Thoracic aorta (tissue), 2 donors: ENCODE measurements at regions not wholly inside any gene's neighbourhood (a gene's known extent, or its start where the extent isn't known, plus 50 kb on each side); places are given as distances from the start of the nearest gene placed in this dataset.
"Not testable (repeated sequence)": the region's sequence is repeated elsewhere in the genome, so short reads cannot be mapped to it uniquely, and the experiment has no call there.

ENCODE experiments used
- ATAC-seq: fragments of 150-250 bp; one replicate; pipeline ENCODE4 v1.8.0; 2017; ENCODE audit warnings: low read depth; ENCODE audit not compliant: insufficient number of reproducible peaks, low FRiP score
- DNase-seq: peaks from one replicate; pipeline ENCODE4 v3.0.0-alpha.2; 2020; ENCODE audit warnings: low spot score
- H3K27ac ChIP-seq, 2 donors: fragments of 200-600 bp; sonication (generic); 1 replicate in 1 of 2; 2 replicates in 1 of 2; pipeline ENCODE4 v1.5.1; 2016; ENCODE audit warnings: mild to moderate bottlenecking in 2 of 2, moderate library complexity in 2 of 2
- H3K27me3 ChIP-seq: fragments of 200-600 bp; sonication (generic); replicated peaks from 2 replicates; pipeline ENCODE4 v1.6.0; 2016; ENCODE audit warnings: mild to moderate bottlenecking; ENCODE audit not compliant: insufficient read depth
- H3K36me3 ChIP-seq: fragments of 200-600 bp; sonication (generic); one replicate; pipeline ENCODE4 v1.5.1; 2016
- H3K4me1 ChIP-seq, 2 donors: fragments of 200-600 bp; sonication (generic); 1 replicate in 1 of 2; 2 replicates in 1 of 2; pipeline versions ENCODE4 v1.5.1 to v1.6.0; 2016; ENCODE audit warnings: low read depth in 2 of 2, mild to moderate bottlenecking in 1 of 2; ENCODE audit not compliant: control insufficient read depth in 1 of 2
- H3K4me3 ChIP-seq: fragments of 200-600 bp; sonication (generic); 2 replicates; pipeline ENCODE4 v1.5.1; 2016; ENCODE audit warnings: mild to moderate bottlenecking
- H3K9me3 ChIP-seq: fragments of 200-600 bp; sonication (generic); 2 replicates; pipeline ENCODE4 v1.5.1; 2016
- TF ChIP-seq, protein P1 (sequence below): fragments of 200-600 bp; sonication (generic); IDR thresholded peaks from one replicate; pipeline ENCODE4 v1.5.1; 2019; ENCODE audit warnings: antibody characterized with exemption

DNA sequence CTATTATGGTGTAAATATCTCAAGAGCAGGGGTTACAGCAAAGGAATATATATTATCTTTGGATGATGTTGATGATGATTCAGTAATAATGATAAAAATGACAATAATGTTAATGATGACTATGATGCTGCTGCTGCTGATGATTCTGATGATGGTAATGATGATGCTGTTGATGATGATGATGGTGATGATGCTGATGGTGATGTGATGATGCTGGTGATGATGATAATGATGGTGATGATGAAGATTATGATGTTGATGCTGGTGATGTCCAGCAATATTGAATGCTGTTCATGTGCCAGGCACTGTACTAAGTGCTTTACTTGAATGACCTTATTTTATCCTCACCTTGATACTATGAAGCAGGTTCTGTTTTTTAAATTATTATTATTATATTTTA is 226.0 kb upstream of the ANKH start:
- ATAC-seq (no peak), DNase-seq (no peak)
- no peak overlapping the region for H3K27ac ChIP-seq
- H3K36me3 ChIP-seq: no peaks in the 10 kb centered on the region
- no peaks in the 10 kb centered on the region for H3K4me1 ChIP-seq
- H3K27me3 ChIP-seq: no peaks in the 10 kb centered on the region
- H3K4me3 ChIP-seq: no peak overlapping the region
- TF ChIP-seq, protein P1, sequence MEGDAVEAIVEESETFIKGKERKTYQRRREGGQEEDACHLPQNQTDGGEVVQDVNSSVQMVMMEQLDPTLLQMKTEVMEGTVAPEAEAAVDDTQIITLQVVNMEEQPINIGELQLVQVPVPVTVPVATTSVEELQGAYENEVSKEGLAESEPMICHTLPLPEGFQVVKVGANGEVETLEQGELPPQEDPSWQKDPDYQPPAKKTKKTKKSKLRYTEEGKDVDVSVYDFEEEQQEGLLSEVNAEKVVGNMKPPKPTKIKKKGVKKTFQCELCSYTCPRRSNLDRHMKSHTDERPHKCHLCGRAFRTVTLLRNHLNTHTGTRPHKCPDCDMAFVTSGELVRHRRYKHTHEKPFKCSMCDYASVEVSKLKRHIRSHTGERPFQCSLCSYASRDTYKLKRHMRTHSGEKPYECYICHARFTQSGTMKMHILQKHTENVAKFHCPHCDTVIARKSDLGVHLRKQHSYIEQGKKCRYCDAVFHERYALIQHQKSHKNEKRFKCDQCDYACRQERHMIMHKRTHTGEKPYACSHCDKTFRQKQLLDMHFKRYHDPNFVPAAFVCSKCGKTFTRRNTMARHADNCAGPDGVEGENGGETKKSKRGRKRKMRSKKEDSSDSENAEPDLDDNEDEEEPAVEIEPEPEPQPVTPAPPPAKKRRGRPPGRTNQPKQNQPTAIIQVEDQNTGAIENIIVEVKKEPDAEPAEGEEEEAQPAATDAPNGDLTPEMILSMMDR: no peak
- H3K9me3 ChIP-seq: no peaks in the 10 kb centered on the region

DNA sequence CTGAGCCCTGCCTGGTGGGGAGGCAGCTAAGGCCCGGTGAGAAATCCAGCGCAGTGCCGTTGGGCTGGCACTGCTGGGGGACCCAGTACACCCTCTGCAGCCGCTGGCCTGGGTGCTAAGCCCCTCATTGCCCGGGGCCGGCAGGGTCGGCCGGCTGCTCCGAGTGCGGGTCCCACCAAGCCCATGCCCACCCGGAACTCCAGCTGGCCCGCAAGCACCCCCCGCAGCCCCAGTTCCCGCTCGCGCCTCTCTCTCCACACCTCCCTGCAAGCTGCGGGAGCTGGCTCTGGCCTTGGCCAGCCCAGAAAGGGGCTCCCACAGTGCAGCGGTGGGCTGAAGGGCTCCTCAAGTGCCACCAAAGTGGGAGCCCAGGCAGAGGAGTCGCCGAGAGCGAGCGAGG is 225.1 kb upstream of the ANKH start:
- not testable (repeated sequence) for H3K36me3 ChIP-seq, H3K9me3 ChIP-seq, H3K27me3 ChIP-seq, H3K4me3 ChIP-seq, DNase-seq, ATAC-seq, H3K27ac ChIP-seq, H3K4me1 ChIP-seq

DNA sequence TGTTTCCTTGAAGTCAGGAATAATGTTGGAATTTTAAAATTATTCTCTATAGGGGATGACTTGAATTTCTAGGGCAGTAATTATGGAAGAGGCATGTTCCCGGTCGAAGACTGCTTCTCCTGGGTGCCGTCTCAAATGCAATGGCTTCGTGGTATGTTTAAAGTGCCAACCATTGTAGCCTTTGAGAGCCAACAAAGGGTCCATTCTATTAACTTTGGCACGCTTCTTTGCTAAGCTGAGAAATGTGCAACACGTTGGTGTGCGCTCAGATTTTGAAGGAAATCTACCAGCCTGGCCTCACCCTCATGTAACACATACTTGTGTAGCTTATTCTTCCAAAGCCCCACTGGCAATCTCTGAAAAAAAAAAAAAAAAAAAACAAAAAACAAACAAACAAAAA is 221.2 kb upstream of the ANKH start:
- H3K4me1 ChIP-seq: no peaks in the 10 kb centered on the region
- no peak overlapping the region for H3K4me3 ChIP-seq
- ATAC-seq: no peak
- H3K36me3 ChIP-seq: no peaks in the 10 kb centered on the region
- H3K27ac ChIP-seq: no peak overlapping the region
- TF ChIP-seq, protein P1: no peak
- DNase-seq: no peak
- no peaks in the 10 kb centered on the region for H3K9me3 ChIP-seq
- H3K27me3 ChIP-seq: no peaks in the 10 kb centered on the region

DNA sequence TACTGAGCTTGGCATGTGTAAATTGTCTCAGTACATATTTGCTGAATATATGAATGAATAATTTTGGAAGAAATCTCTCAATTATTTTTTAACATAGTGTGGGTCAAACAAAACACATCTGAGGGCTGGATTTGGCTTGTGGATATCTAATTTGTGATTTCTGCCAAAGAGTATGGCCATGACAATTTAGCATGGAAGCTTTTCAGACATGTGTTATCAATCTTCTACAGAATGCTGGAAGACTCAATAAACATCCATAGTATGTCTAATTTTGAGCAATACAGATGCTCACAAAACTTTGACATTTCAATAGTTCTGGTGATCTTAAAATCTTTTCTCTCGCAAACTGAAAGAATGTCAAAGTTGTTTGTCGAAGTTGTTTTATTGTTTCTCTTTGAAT is 214.1 kb upstream of the ANKH start:
- DNase-seq (no peak), ATAC-seq (no peak)
- TF ChIP-seq, protein P1: no peak
- Histone ChIP-seq H3K4me1 (peaks cover 0 to 25% of the 10 kb centered on the region in 2 donors), H3K36me3 (no peaks in the 10 kb centered on the region), H3K4me3 (no peak overlapping the region), H3K9me3 (no peaks in the 10 kb centered on the region), H3K27me3 (no peaks in the 10 kb centered on the region), H3K27ac (no peak overlapping the region)

DNA sequence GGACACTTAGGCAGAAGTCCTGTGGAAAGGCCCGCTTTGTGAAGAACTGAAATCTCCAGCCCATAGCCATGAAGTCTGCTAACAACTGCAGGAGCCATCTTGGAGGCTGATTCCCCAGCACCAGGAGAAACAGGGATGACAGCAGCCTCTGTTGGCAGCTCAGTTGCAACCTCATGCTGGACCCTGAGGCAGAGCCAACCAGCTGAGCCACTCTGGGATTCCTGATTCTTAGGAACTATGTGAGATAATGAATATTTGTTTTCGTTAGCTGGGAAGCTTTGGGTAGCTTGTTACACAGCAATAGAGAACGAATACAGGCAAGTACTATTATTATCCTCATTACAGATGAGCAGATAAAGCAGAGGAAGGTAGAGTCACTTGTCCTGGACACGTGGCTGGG is 210.5 kb upstream of the ANKH start:
- TF ChIP-seq, protein P1: no peak
- H3K27ac ChIP-seq: no peak overlapping the region
- no peak for ATAC-seq

DNA sequence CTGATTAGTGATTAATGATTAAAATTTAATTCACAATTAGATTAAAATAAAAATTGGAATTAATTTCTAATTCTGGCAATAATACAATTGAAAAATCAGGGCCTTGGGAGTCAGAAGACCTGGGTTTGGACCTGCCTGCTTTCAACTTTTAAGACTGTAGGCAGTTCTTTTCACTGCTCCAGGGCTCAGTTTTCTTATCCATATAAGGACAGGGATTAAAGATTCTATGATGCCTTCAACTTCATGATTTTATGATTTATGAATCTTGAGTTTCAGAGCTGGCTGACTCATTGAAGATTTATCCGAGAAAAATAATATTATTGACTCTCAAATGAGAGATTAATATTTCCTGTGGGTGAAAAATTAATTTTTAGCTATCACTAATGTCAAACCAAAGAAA is 208.6 kb upstream of the ANKH start:
- Histone ChIP-seq H3K9me3 (no peaks in the 10 kb centered on the region), H3K27me3 (no peaks in the 10 kb centered on the region), H3K36me3 (no peaks in the 10 kb centered on the region), H3K27ac (peak overlapping the region; percentile 65 to 86), H3K4me1 (peaks cover 13 to 34% of the 10 kb centered on the region in 2 donors), H3K4me3 (peak overlapping the region; percentile 8)
- TF ChIP-seq, protein P1: no peak
- ATAC-seq (no peak), DNase-seq (no peak)

More for the DNA sequence above, 210.5 kb upstream of the ANKH start:
- Histone ChIP-seq H3K9me3 (no peaks in the 10 kb centered on the region), H3K27me3 (no peaks in the 10 kb centered on the region), H3K4me1 (peaks cover 13 to 51% of the 10 kb centered on the region in 2 donors), H3K36me3 (no peaks in the 10 kb centered on the region), H3K4me3 (no peak overlapping the region)
- DNase-seq: no peak
